Sigmoid colon (tissue), 3 donors: ENCODE measurements at regions not wholly inside any gene's neighbourhood (a gene's known extent, or its start where the extent isn't known, plus 50 kb on each side); places are given as distances from the start of the nearest gene placed in this dataset.

ENCODE experiments used
- CTCF ChIP-seq, 4 experiments: fragments of 450-650 bp in 3 of 4; fragments of 200-600 bp in 1 of 4; IDR thresholded peaks; one replicate each; pipeline ENCODE4 v1.5.1; 2016 to 2019; ENCODE audit warnings: antibody characterized with exemption in 4 of 4, mild to moderate bottlenecking in 3 of 4, moderate library complexity in 2 of 4
- POLR2A ChIP-seq, 2 donors: fragments of 450-650 bp; IDR thresholded peaks; one replicate each; pipeline ENCODE4 v1.6.1; 2016; ENCODE audit warnings: antibody characterized with exemption in 2 of 2, mild to moderate bottlenecking in 2 of 2, moderate library complexity in 2 of 2

GRCh38 chr13:33657274-33657673 lies 160.7 kb upstream of the RFC3 start:
- TF ChIP-seq CTCF (IDR thresholded peaks at IDR 0.05) (no peak), POLR2A (IDR thresholded peaks at IDR 0.05) (no peak)
